ENCODE measurements at regions not wholly inside any gene's neighbourhood (a gene's known extent, or its start where the extent isn't known, plus 50 kb on each side); places are given as distances from the start of the nearest gene placed in this dataset.

- Mint-ChIP-seq H3K4me1 (ENCODE audit: low read depth) (peaks cover 2% of the 10 kb centered on the region), H3K27ac (no peak overlapping the region), H3K27me3 (peaks cover 10% of the 10 kb centered on the region), H3K9me3 (no peaks in the 10 kb centered on the region), H3K4me3 (no peak overlapping the region), H3K36me3 (ENCODE audit: low read depth) (no peaks in the 10 kb centered on the region)
- DNase-seq: no peak
- TF ChIP-seq CTCF (IDR thresholded peaks at IDR 0.05): no peak
- ChIA-PET POLR2A (no interaction called here), CTCF (no interaction called here)
- intact Hi-C loops (cut with micrococcal nuclease): no loop called here
- ATAC-seq: no peak
Observed at GRCh38 chr14:77985211-77985615, 185.0 kb upstream of the NRXN3 start.

GRCh38 chr14:77986773-77987172 is 183.4 kb upstream of the NRXN3 start:
- Mint-ChIP-seq H3K36me3 (ENCODE audit: low read depth) (no peaks in the 10 kb centered on the region), H3K9me3 (no peaks in the 10 kb centered on the region), H3K4me1 (ENCODE audit: low read depth) (no peaks in the 10 kb centered on the region), H3K4me3 (no peak overlapping the region), H3K27me3 (peaks cover 3% of the 10 kb centered on the region), H3K27ac (no peak overlapping the region)
- ChIA-PET POLR2A (no interaction called here), CTCF (no interaction called here)
- no peak for ATAC-seq
- TF ChIP-seq CTCF (IDR thresholded peaks at IDR 0.05): no peak
- intact Hi-C loops (cut with micrococcal nuclease): no loop called here
- DNase-seq: no peak

- Mint-ChIP-seq H3K4me3 (no peak overlapping the region), H3K9me3 (no peaks in the 10 kb centered on the region), H3K27me3 (peaks cover 3% of the 10 kb centered on the region), H3K36me3 (ENCODE audit: low read depth) (no peaks in the 10 kb centered on the region), H3K4me1 (ENCODE audit: low read depth) (no peaks in the 10 kb centered on the region), H3K27ac (no peak overlapping the region)
- ChIA-PET POLR2A (interaction anchor here (0.6 kb wide), 1 partner anchor 70 kb away, joined by 3 read pairs; no protein-coding TSS in a partner anchor), CTCF (no interaction called here)
- DNase-seq (no peak), ATAC-seq (no peak)
- TF ChIP-seq CTCF (IDR thresholded peaks at IDR 0.05): no peak
- intact Hi-C loops (cut with micrococcal nuclease): no loop called here
Observed at GRCh38 chr14:77988096-77988870, 181.9 kb upstream of the NRXN3 start.

- TF ChIP-seq CTCF (IDR thresholded peaks at IDR 0.05): no peak
- Mint-ChIP-seq H3K27me3 (peaks cover 3% of the 10 kb centered on the region), H3K4me3 (no peak overlapping the region), H3K9me3 (no peaks in the 10 kb centered on the region), H3K36me3 (ENCODE audit: low read depth) (no peaks in the 10 kb centered on the region), H3K27ac (no peak overlapping the region), H3K4me1 (ENCODE audit: low read depth) (no peaks in the 10 kb centered on the region)
- intact Hi-C loops (cut with micrococcal nuclease): no loop called here
- POLR2A ChIA-PET: no interaction called here
- DNase-seq (no peak), ATAC-seq (no peak)
- CTCF ChIA-PET: no interaction called here
Observed at GRCh38 chr14:77988970-77989369, 181.2 kb upstream of the NRXN3 start.

GRCh38 chr14:77989441-77989991 is 180.7 kb upstream of the NRXN3 start:
- H3K4me1 Mint-ChIP-seq (ENCODE audit: low read depth): no peaks in the 10 kb centered on the region
- intact Hi-C loops (cut with micrococcal nuclease): no loop called here
- no peaks in the 10 kb centered on the region for H3K36me3 Mint-ChIP-seq (ENCODE audit: low read depth)
- ATAC-seq (no peak), DNase-seq (no peak)
- TF ChIP-seq CTCF (IDR thresholded peaks at IDR 0.05): no peak
- H3K4me3 Mint-ChIP-seq: no peak overlapping the region
- H3K9me3 Mint-ChIP-seq: no peaks in the 10 kb centered on the region
- H3K27ac Mint-ChIP-seq: no peak overlapping the region
- POLR2A ChIA-PET: no interaction called here
- CTCF ChIA-PET: no interaction called here
- H3K27me3 Mint-ChIP-seq: peaks cover 3% of the 10 kb centered on the region

All from activated CD8-positive, alpha-beta T cell treated with anti-CD3 and anti-CD28 coated beads for 36 hours (primary cell).